Hepatocyte (in vitro differentiated cells): ENCODE measurements at regions not wholly inside any gene's neighbourhood (a gene's known extent, or its start where the extent isn't known, plus 50 kb on each side); places are given as distances from the start of the nearest gene placed in this dataset.

Experiments
- CTCF ChIP-seq: fragments of 200-600 bp; sonication (generic); IDR thresholded peaks from 2 replicates; pipeline ENCODE4 v1.5.1; 2016; ENCODE audit warnings: antibody characterized with exemption, mild to moderate bottlenecking; ENCODE audit not compliant: poor library complexity
- EZH2 ChIP-seq: fragments of 200-600 bp; sonication (generic); IDR thresholded peaks from 2 replicates; pipeline ENCODE4 v1.6.1; 2016; ENCODE audit warnings: antibody characterized with exemption, mild to moderate bottlenecking, borderline replicate concordance
- EZH2phosphoT487 ChIP-seq: fragments of 200-600 bp; sonication (generic); IDR thresholded peaks from one replicate; pipeline ENCODE4 v1.6.1; 2018; ENCODE audit warnings: antibody characterized with exemption, mild to moderate bottlenecking, low read depth, moderate library complexity; ENCODE audit not compliant: unreplicated experiment, severe bottlenecking

DNA sequence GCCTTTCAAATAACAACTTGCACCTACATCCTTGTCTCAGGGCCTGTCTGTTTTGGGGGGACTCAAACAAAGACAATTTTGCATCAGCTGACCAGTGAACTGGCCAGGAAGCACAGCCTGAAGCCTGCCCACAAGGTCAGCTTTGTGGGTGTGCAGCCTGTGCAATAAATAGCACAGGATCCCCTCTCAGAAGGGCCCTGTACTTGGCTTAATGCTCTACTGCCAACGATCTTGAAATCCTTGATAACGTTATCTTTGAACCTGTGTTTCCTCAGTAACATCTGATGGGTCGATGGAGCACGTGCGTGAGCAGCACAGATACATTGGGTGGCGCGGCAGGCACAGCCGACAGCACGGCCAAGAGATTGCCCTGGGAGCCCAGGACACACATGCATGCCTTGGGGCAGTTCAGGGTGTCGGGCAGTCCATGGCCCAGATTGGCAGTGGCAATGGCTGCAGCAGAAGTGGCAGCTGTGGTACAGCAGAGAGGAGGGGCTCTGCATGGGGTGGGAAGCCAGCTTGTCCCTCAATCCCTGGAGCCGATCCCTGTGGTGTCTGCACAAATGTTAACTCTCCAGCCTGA lies 58.8 kb upstream of the ATP6AP2 start:
- TF ChIP-seq EZH2 (no peak), CTCF (no peak), EZH2phosphoT487 (no peak)
